SK-N-SH (cell line): ENCODE measurements at regions not wholly inside any gene's neighbourhood (a gene's known extent, or its start where the extent isn't known, plus 50 kb on each side); places are given as distances from the start of the nearest gene placed in this dataset.

ENCODE experiments used
- CTCF ChIA-PET: fragments of 300-600, 350-600 bp; formaldehyde crosslinking; extraction: SDS; loops from one replicate; lab custom pipeline; 2021; lab: Yijun Ruan, JAX
- POLR2A ChIA-PET: fragments of 350-600 bp; sonication (Branson Sonifier 250); formaldehyde crosslinking; extraction: SDS; loops from one replicate; lab custom pipeline; 2020; ENCODE audit warnings: antibody characterized with exemption, inconsistent platforms; lab: Yijun Ruan, JAX
- DNase-seq: peaks from one replicate; pipeline ENCODE4 v3.0.0; 2012
- H2AFZ ChIP-seq: fragments of 200-600 bp; sonication (generic); 2 replicates; pipeline ENCODE4 v1.8.1; 2016; ENCODE audit warnings: antibody characterized with exemption, mild to moderate bottlenecking, low read depth
- H3F3A ChIP-seq: fragments of 200-600 bp; sonication (generic); replicated peaks from 2 replicates; pipeline ENCODE3; 2016; ENCODE audit warnings: antibody characterized with exemption, mild to moderate bottlenecking; ENCODE audit not compliant: insufficient read depth
- H3K27ac ChIP-seq, 2 experiments: fragments of 200-500 bp in 1 of 2; fragments of 200-600 bp in 1 of 2; sonication (Bioruptor generic) in 1 of 2; sonication (generic), shearing (Covaris generic) in 1 of 2; 2 replicates each; pipeline versions ENCODE4 v1.5.1 to v1.6.1; 2014 to 2016; ENCODE audit warnings: low read depth in 2 of 2, inconsistent platforms in 1 of 2, low read length in 1 of 2, mild to moderate bottlenecking in 1 of 2, mixed read lengths in 1 of 2
- H3K27me3 ChIP-seq: fragments of 200-600 bp; sonication (generic), shearing (Covaris generic); 2 replicates; pipeline ENCODE4 v1.6.1; 2016; ENCODE audit warnings: mixed run types; ENCODE audit not compliant: insufficient read depth
- H3K36me3 ChIP-seq, 2 experiments: fragments of 200-500 bp in 1 of 2; fragments of 200-600 bp in 1 of 2; sonication (Bioruptor generic) in 1 of 2; sonication (generic) in 1 of 2; replicated peaks in 1 of 2; 2 replicates each; pipeline versions ENCODE3 to v1.5.1; 2014 to 2016; ENCODE audit warnings: low read length in 1 of 2, mild to moderate bottlenecking in 1 of 2; ENCODE audit not compliant: insufficient read depth in 2 of 2, control insufficient read depth in 1 of 2
- H3K4me1 ChIP-seq, 2 experiments: fragments of 200-500 bp in 1 of 2; fragments of 200-600 bp in 1 of 2; sonication (Bioruptor generic) in 1 of 2; sonication (generic), shearing (Covaris generic) in 1 of 2; 2 replicates each; pipeline versions ENCODE4 v1.5.1 to v1.6.1; 2014 to 2016; ENCODE audit warnings: low read depth in 1 of 2, low read length in 1 of 2, mixed run types in 1 of 2; ENCODE audit not compliant: insufficient read depth in 2 of 2, control insufficient read depth in 1 of 2
- H3K4me2 ChIP-seq: fragments of 200-600 bp; sonication (generic), shearing (Covaris generic); 2 replicates; pipeline ENCODE4 v1.6.1; 2017; ENCODE audit warnings: mixed run types
- H3K4me3 ChIP-seq, 2 experiments: fragments of 200-500 bp in 1 of 2; fragments of 200-600 bp in 1 of 2; sonication (Bioruptor generic) in 1 of 2; sonication (generic), shearing (Covaris generic) in 1 of 2; 2 replicates each; pipeline versions ENCODE4 v1.5.1 to v1.8.1; 2014 to 2016; ENCODE audit warnings: low read depth in 2 of 2, inconsistent platforms in 1 of 2, low read length in 1 of 2, mild to moderate bottlenecking in 1 of 2, mixed read lengths in 1 of 2, moderate library complexity in 1 of 2
- H3K79me2 ChIP-seq: fragments of 200-600 bp; sonication (generic); 2 replicates; pipeline ENCODE4 v1.8.1; 2017; ENCODE audit warnings: mild to moderate bottlenecking; ENCODE audit not compliant: insufficient read depth
- H3K9ac ChIP-seq: fragments of 200-600 bp; sonication (generic); 2 replicates; pipeline ENCODE4 v1.6.1; 2017; ENCODE audit warnings: mixed run types
- H3K9me2 ChIP-seq: fragments of 200-600 bp; sonication (generic); 2 replicates; pipeline ENCODE4 v1.6.1; 2017; ENCODE audit warnings: mixed run types
- H3K9me3 ChIP-seq: fragments of 200-600 bp; sonication (generic); 2 replicates; pipeline ENCODE4 v1.6.1; 2017; ENCODE audit warnings: mixed run types, mild to moderate bottlenecking, moderate library complexity
- H4K20me1 ChIP-seq: fragments of 200-600 bp; sonication (generic); 2 replicates; pipeline ENCODE4 v1.6.1; 2017; ENCODE audit warnings: mild to moderate bottlenecking, mixed run types; ENCODE audit not compliant: insufficient read depth
- CHD2 ChIP-seq: fragments of 150-350 bp; IDR thresholded peaks from 2 replicates; pipeline ENCODE4 v1.6.1; 2018; ENCODE audit warnings: low read length; ENCODE audit not compliant: partially characterized antibody
- ELF1 ChIP-seq: IDR thresholded peaks from 2 replicates; pipeline ENCODE4 v1.4.0; 2012
- EZH2phosphoT487 ChIP-seq: fragments of 200-600 bp; sonication (generic); IDR thresholded peaks from 2 replicates; pipeline ENCODE4 v1.6.1; 2017; ENCODE audit warnings: low read depth, mixed run types, mild to moderate bottlenecking, antibody characterized with exemption, moderate library complexity, borderline replicate concordance
- FOSL2 ChIP-seq: IDR thresholded peaks from 2 replicates; pipeline ENCODE4 v1.4.0; 2012; ENCODE audit warnings: low read depth, mild to moderate bottlenecking, moderate library complexity, borderline replicate concordance
- GABPA ChIP-seq: IDR thresholded peaks from 2 replicates; pipeline ENCODE4 v1.4.0; 2012; ENCODE audit warnings: low read depth, mild to moderate bottlenecking
- JUND ChIP-seq: IDR thresholded peaks from 2 replicates; pipeline ENCODE4 v1.4.0; 2012
- MEF2A ChIP-seq: IDR thresholded peaks from 2 replicates; pipeline ENCODE4 v1.4.0; 2012; ENCODE audit warnings: low read depth, borderline replicate concordance
- MXI1 ChIP-seq: IDR thresholded peaks from 2 replicates; pipeline ENCODE4 v1.6.1; 2012; ENCODE audit warnings: mild to moderate bottlenecking, low read depth, low read length, improper control_type of control experiment
- NFIC ChIP-seq: IDR thresholded peaks from 2 replicates; pipeline ENCODE4 v1.4.0; 2012; ENCODE audit warnings: borderline replicate concordance
- NRF1 ChIP-seq: IDR thresholded peaks from 2 replicates; pipeline ENCODE4 v1.6.1; 2012; ENCODE audit warnings: low read depth, mild to moderate bottlenecking, low read length
- RAD21 ChIP-seq: IDR thresholded peaks from 2 replicates; pipeline ENCODE4 v1.6.1; 2012; ENCODE audit warnings: mild to moderate bottlenecking, low read length
- RCOR1 ChIP-seq: fragments of 150-350 bp; IDR thresholded peaks from 2 replicates; pipeline ENCODE4 v1.6.1; 2017; ENCODE audit warnings: antibody characterized with exemption, low read length
- RXRA ChIP-seq: IDR thresholded peaks from 2 replicates; pipeline ENCODE4 v1.4.0; 2012; ENCODE audit warnings: low read depth, mild to moderate bottlenecking, borderline replicate concordance
- SIN3A ChIP-seq: IDR thresholded peaks from 2 replicates; pipeline ENCODE4 v1.6.1; 2012; ENCODE audit warnings: low read depth, mild to moderate bottlenecking, low read length, moderate library complexity, borderline replicate concordance
- SMC3 ChIP-seq: IDR thresholded peaks from 2 replicates; pipeline ENCODE4 v1.6.1; 2012; ENCODE audit warnings: low read depth, low read length, improper control_type of control experiment
- TCF12 ChIP-seq: IDR thresholded peaks from 2 replicates; pipeline ENCODE4 v1.4.0; 2012
- TEAD4 ChIP-seq: IDR thresholded peaks from 2 replicates; pipeline ENCODE4 v1.4.0; 2012; ENCODE audit warnings: mild to moderate bottlenecking, borderline replicate concordance; ENCODE audit not compliant: insufficient read depth
- YY1 ChIP-seq: IDR thresholded peaks from 2 replicates; pipeline ENCODE4 v1.4.0; 2012; ENCODE audit warnings: low read depth, mild to moderate bottlenecking
- WGBS: methylation state at CpG from one replicate; pipeline ENCODE4 v1.1.6; 2017; ENCODE audit warnings: low lambda C conversion rate; 5-methylcytosine and 5-hydroxymethylcytosine counted together
- TF ChIP-seq, protein P1 (sequence below): fragments of 150-350 bp; IDR thresholded peaks from 2 replicates; pipeline ENCODE4 v1.6.1; 2016; ENCODE audit warnings: mild to moderate bottlenecking, low read depth, low read length
- TF ChIP-seq, protein P2 (sequence below): IDR thresholded peaks from 2 replicates; pipeline ENCODE4; 2012
- TF ChIP-seq, protein P3 (sequence below): IDR thresholded peaks from 2 replicates; pipeline ENCODE4 v1.4.0; 2012; ENCODE audit warnings: low read depth
- TF ChIP-seq, protein P4 (sequence below): fragments of 150-350 bp; IDR thresholded peaks from 2 replicates; pipeline ENCODE4 v1.6.1; 2017; ENCODE audit warnings: antibody characterized with exemption, low read length, low read depth, borderline replicate concordance

DNA sequence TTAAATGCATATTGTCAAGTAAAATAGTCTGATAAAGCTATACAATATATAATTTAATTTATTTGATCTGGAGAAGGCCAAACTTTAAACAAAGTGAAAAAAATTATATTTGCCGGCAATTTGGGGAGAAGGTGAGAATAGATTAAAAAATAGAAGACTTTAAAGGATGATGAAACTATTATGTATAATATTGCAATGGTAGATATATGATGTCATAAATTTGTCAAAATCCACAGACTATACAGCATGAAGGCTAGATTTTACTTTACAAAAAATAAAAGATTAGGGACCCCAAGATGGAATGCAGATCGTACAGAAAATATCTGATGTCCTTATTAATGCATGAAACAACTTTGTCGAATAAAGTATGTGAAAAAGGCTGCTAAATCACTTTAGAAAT, 67.3 kb upstream of the MAL start:
- Histone ChIP-seq H3K27me3 (peaks cover 19% of the 10 kb centered on the region; the same call in 1 of the 2 replicates), H3K9ac (no peak overlapping the region), H2AFZ (no peak overlapping the region), H3K9me3 (no peaks in the 10 kb centered on the region), H4K20me1 (no peaks in the 10 kb centered on the region), H3K4me1 (no peaks in the 10 kb centered on the region), H3F3A (no peaks in the 10 kb centered on the region), H3K79me2 (no peaks in the 10 kb centered on the region), H3K4me2 (no peak overlapping the region), H3K4me3 (no peak overlapping the region), H3K36me3 (no peaks in the 10 kb centered on the region), H3K27ac (no peak overlapping the region), H3K9me2 (no peaks in the 10 kb centered on the region)
- CTCF ChIA-PET, result interaction anchor here (2.2 to 2.9 kb wide), 3 partner anchors 8 to 18 kb away, joined by 13 to 19 read pairs (median 18); no protein-coding TSS in a partner anchor
- no peak for TF ChIP-seq CHD2
- TF ChIP-seq NRF1, result no peak
- TF ChIP-seq RXRA, result no peak
- TF ChIP-seq, protein P1, sequence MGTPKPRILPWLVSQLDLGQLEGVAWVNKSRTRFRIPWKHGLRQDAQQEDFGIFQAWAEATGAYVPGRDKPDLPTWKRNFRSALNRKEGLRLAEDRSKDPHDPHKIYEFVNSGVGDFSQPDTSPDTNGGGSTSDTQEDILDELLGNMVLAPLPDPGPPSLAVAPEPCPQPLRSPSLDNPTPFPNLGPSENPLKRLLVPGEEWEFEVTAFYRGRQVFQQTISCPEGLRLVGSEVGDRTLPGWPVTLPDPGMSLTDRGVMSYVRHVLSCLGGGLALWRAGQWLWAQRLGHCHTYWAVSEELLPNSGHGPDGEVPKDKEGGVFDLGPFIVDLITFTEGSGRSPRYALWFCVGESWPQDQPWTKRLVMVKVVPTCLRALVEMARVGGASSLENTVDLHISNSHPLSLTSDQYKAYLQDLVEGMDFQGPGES, result no peak
- no peak for TF ChIP-seq TCF12
- TF ChIP-seq SIN3A, result no peak
- no peak for TF ChIP-seq JUND
- TF ChIP-seq TEAD4, result no peak
- TF ChIP-seq ELF1, result no peak
- no peak for TF ChIP-seq RCOR1
- no peak for TF ChIP-seq MEF2A
- TF ChIP-seq, protein P2, sequence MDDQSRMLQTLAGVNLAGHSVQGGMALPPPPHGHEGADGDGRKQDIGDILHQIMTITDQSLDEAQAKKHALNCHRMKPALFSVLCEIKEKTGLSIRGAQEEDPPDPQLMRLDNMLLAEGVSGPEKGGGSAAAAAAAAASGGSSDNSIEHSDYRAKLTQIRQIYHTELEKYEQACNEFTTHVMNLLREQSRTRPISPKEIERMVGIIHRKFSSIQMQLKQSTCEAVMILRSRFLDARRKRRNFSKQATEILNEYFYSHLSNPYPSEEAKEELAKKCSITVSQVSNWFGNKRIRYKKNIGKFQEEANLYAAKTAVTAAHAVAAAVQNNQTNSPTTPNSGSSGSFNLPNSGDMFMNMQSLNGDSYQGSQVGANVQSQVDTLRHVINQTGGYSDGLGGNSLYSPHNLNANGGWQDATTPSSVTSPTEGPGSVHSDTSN, result no peak
- 4% methylated on average over 3 of the region's 3 CpGs for WGBS
- POLR2A ChIA-PET, result no interaction called here
- DNase-seq, result no peak

DNA sequence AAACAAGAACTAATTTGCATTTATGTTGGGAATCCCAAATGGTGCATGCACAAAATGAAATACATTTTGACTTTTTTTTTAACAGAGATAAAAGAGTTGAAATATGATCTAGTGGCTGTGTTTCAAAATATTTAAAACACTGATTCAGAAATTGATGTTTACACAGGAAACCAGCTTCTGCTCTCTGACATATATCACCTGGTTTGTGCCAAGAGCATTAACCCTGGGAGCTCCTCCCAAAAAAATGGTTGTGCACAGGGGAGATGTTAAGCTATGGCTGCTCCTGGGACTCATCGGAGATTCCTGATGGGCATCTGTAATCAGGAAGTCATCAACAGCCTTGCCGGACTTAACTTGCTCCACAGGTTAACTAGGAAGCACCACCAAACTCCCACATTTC, 65.2 kb upstream of the MAL start:
- Histone ChIP-seq H4K20me1 (no peaks in the 10 kb centered on the region), H3K9me3 (no peaks in the 10 kb centered on the region), H3K27me3 (peaks cover 24% of the 10 kb centered on the region; the same call in 1 of the 2 replicates), H3K79me2 (no peaks in the 10 kb centered on the region), H3F3A (no peaks in the 10 kb centered on the region), H3K4me3 (no peak overlapping the region), H3K4me2 (no peak overlapping the region), H3K4me1 (no peaks in the 10 kb centered on the region), H2AFZ (no peak overlapping the region), H3K36me3 (no peaks in the 10 kb centered on the region), H3K27ac (no peak overlapping the region), H3K9me2 (no peaks in the 10 kb centered on the region), H3K9ac (no peak overlapping the region)
- DNase-seq, result no peak
- WGBS, result 14% methylated on average over 2 of the region's 2 CpGs
- POLR2A ChIA-PET, result no interaction called here
- CTCF ChIA-PET, result no interaction called here
- no peak for TF ChIP-seq MXI1
- no peak for TF ChIP-seq TCF12
- TF ChIP-seq, protein P3, sequence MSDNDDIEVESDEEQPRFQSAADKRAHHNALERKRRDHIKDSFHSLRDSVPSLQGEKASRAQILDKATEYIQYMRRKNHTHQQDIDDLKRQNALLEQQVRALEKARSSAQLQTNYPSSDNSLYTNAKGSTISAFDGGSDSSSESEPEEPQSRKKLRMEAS, result no peak
- TF ChIP-seq RCOR1, result no peak
- no peak for TF ChIP-seq SMC3
- no peak for TF ChIP-seq ELF1
- no peak for TF ChIP-seq FOSL2
- TF ChIP-seq NFIC, result no peak
- no peak for TF ChIP-seq YY1
- TF ChIP-seq, protein P4, sequence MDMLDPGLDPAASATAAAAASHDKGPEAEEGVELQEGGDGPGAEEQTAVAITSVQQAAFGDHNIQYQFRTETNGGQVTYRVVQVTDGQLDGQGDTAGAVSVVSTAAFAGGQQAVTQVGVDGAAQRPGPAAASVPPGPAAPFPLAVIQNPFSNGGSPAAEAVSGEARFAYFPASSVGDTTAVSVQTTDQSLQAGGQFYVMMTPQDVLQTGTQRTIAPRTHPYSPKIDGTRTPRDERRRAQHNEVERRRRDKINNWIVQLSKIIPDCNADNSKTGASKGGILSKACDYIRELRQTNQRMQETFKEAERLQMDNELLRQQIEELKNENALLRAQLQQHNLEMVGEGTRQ, result no peak
- no peak for TF ChIP-seq CHD2
- no peak for TF ChIP-seq EZH2phosphoT487
- no peak for TF ChIP-seq RAD21
- no peak for TF ChIP-seq GABPA
